ENCODE measurements at regions not wholly inside any gene's neighbourhood (a gene's known extent, or its start where the extent isn't known, plus 50 kb on each side); places are given as distances from the start of the nearest gene placed in this dataset. TPM values are rescaled to one million over a fixed set of nuclear protein-coding genes. Genes with fewer than 3 reads are reported as not detected.
A peak's percentile ranks its signal among the peaks of the same experiment; 100 is the strongest.

GRCh38 chr15:75149867-75150709, 51.6 kb upstream of the C15orf39 start:
- Histone ChIP-seq H3K27me3 (ENCODE audit: insufficient read depth, low read length) (no peaks in the 10 kb centered on the region), H3K4me3 (ENCODE audit: insufficient read depth, low read length) (no peak overlapping the region), H3K27ac (ENCODE audit: low read depth, low read length) (peak overlapping the region; percentile 34), H3K4me2 (ENCODE audit: insufficient read depth, low read length) (peak overlapping the region; percentile 58), H3K4me1 (ENCODE audit: insufficient read depth, low read length) (peaks cover 3% of the 10 kb centered on the region), H3K36me3 (ENCODE audit: insufficient read depth, low read length) (no peaks in the 10 kb centered on the region), H2AFZ (ENCODE audit: low read length) (peak overlapping the region; percentile 42), H3K79me2 (ENCODE audit: insufficient read depth, low read length) (no peaks in the 10 kb centered on the region), H4K20me1 (ENCODE audit: insufficient read depth, low read length) (no peaks in the 10 kb centered on the region), H3K9me3 (ENCODE audit: low read depth, low read length) (no peaks in the 10 kb centered on the region)
- peak; percentile 87 for DNase-seq (ENCODE audit: insufficient read length, low spot score, missing footprints)
- TF ChIP-seq, protein P1, sequence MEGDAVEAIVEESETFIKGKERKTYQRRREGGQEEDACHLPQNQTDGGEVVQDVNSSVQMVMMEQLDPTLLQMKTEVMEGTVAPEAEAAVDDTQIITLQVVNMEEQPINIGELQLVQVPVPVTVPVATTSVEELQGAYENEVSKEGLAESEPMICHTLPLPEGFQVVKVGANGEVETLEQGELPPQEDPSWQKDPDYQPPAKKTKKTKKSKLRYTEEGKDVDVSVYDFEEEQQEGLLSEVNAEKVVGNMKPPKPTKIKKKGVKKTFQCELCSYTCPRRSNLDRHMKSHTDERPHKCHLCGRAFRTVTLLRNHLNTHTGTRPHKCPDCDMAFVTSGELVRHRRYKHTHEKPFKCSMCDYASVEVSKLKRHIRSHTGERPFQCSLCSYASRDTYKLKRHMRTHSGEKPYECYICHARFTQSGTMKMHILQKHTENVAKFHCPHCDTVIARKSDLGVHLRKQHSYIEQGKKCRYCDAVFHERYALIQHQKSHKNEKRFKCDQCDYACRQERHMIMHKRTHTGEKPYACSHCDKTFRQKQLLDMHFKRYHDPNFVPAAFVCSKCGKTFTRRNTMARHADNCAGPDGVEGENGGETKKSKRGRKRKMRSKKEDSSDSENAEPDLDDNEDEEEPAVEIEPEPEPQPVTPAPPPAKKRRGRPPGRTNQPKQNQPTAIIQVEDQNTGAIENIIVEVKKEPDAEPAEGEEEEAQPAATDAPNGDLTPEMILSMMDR (IDR thresholded peaks at IDR 0.05; ENCODE audit: extremely low read depth, low read depth, low read length): no peak

GRCh38 chr15:75151214-75152128, 50.2 kb upstream of the C15orf39 start:
- Histone ChIP-seq H3K27me3 (ENCODE audit: insufficient read depth, low read length) (no peaks in the 10 kb centered on the region), H3K79me2 (ENCODE audit: insufficient read depth, low read length) (no peaks in the 10 kb centered on the region), H2AFZ (ENCODE audit: low read length) (peak overlapping the region; percentile 52), H3K4me2 (ENCODE audit: insufficient read depth, low read length) (no peak overlapping the region), H3K9me3 (ENCODE audit: low read depth, low read length) (no peaks in the 10 kb centered on the region), H4K20me1 (ENCODE audit: insufficient read depth, low read length) (no peaks in the 10 kb centered on the region), H3K4me3 (ENCODE audit: insufficient read depth, low read length) (no peak overlapping the region), H3K27ac (ENCODE audit: low read depth, low read length) (no peak overlapping the region), H3K4me1 (ENCODE audit: insufficient read depth, low read length) (peaks cover 3% of the 10 kb centered on the region), H3K36me3 (ENCODE audit: insufficient read depth, low read length) (no peaks in the 10 kb centered on the region)
- no peak for DNase-seq (ENCODE audit: insufficient read length, low spot score, missing footprints)
- TF ChIP-seq, protein P1 (IDR thresholded peaks at IDR 0.05; ENCODE audit: extremely low read depth, low read depth, low read length): no peak

Small RNAs in the stretch of these regions (small RNA-seq; reads per million reads assigned to genes)
- gene RF00017 (not detected), gene RF00601 (not detected)
